ENCODE measurements at regions not wholly inside any gene's neighbourhood (a gene's known extent, or its start where the extent isn't known, plus 50 kb on each side); places are given as distances from the start of the nearest gene placed in this dataset.

- DNase-seq (ENCODE audit: insufficient read length, low spot score) (no peak), FAIRE-seq (no peak)
- TF ChIP-seq POU2F2 (IDR thresholded peaks at IDR 0.05; ENCODE audit: low read depth, low read length) (no peak), POLR2AphosphoS5 (IDR thresholded peaks at IDR 0.05; ENCODE audit: low read depth, low read length) (no peak), SPI1 (IDR thresholded peaks at IDR 0.05; ENCODE audit: low read depth, low read length) (no peak), PAX5 (IDR thresholded peaks at IDR 0.05; ENCODE audit: insufficient read depth, low read length, severe bottlenecking) (no peak), POLR2A (IDR thresholded peaks at IDR 0.05; ENCODE audit: low read depth, low read length) (no peak), TAF1 (IDR thresholded peaks at IDR 0.05; ENCODE audit: low read depth, low read length) (no peak)
These were observed 142.8 kb downstream of the SHANK2 start for GRCh38 chr11:71109586-71109985.

- TF ChIP-seq SPI1 (IDR thresholded peaks at IDR 0.05; ENCODE audit: low read depth, low read length) (no peak), POLR2A (IDR thresholded peaks at IDR 0.05; ENCODE audit: low read depth, low read length) (no peak), POLR2AphosphoS5 (IDR thresholded peaks at IDR 0.05; ENCODE audit: low read depth, low read length) (no peak), PAX5 (IDR thresholded peaks at IDR 0.05; ENCODE audit: insufficient read depth, low read length, severe bottlenecking) (no peak), TAF1 (IDR thresholded peaks at IDR 0.05; ENCODE audit: low read depth, low read length) (no peak), POU2F2 (IDR thresholded peaks at IDR 0.05; ENCODE audit: low read depth, low read length) (no peak)
- DNase-seq (ENCODE audit: insufficient read length, low spot score) (no peak), FAIRE-seq (no peak)
These were observed 143.2 kb downstream of the SHANK2 start for GRCh38 chr11:71109186-71109585.

- TF ChIP-seq SPI1 (IDR thresholded peaks at IDR 0.05; ENCODE audit: low read depth, low read length) (no peak), POLR2AphosphoS5 (IDR thresholded peaks at IDR 0.05; ENCODE audit: low read depth, low read length) (no peak), TAF1 (IDR thresholded peaks at IDR 0.05; ENCODE audit: low read depth, low read length) (no peak), POU2F2 (IDR thresholded peaks at IDR 0.05; ENCODE audit: low read depth, low read length) (no peak), POLR2A (IDR thresholded peaks at IDR 0.05; ENCODE audit: low read depth, low read length) (no peak), PAX5 (IDR thresholded peaks at IDR 0.05; ENCODE audit: insufficient read depth, low read length, severe bottlenecking) (no peak)
- no peak for FAIRE-seq
- no peak for DNase-seq (ENCODE audit: insufficient read length, low spot score)
These were observed 144.1 kb downstream of the SHANK2 start for GRCh38 chr11:71108013-71108865.

GRCh38 chr11:71106671-71107070 is 145.7 kb downstream of the SHANK2 start:
- FAIRE-seq (no peak), DNase-seq (ENCODE audit: insufficient read length, low spot score) (no peak)
- TF ChIP-seq POLR2A (IDR thresholded peaks at IDR 0.05; ENCODE audit: low read depth, low read length) (no peak), POLR2AphosphoS5 (IDR thresholded peaks at IDR 0.05; ENCODE audit: low read depth, low read length) (no peak), POU2F2 (IDR thresholded peaks at IDR 0.05; ENCODE audit: low read depth, low read length) (no peak), TAF1 (IDR thresholded peaks at IDR 0.05; ENCODE audit: low read depth, low read length) (no peak), PAX5 (IDR thresholded peaks at IDR 0.05; ENCODE audit: insufficient read depth, low read length, severe bottlenecking) (no peak), SPI1 (IDR thresholded peaks at IDR 0.05; ENCODE audit: low read depth, low read length) (no peak)

GRCh38 chr11:71103266-71103665 is 149.1 kb downstream of the SHANK2 start:
- DNase-seq (ENCODE audit: insufficient read length, low spot score) (no peak), FAIRE-seq (no peak)
- TF ChIP-seq TAF1 (IDR thresholded peaks at IDR 0.05; ENCODE audit: low read depth, low read length), result no peak
- no peak for TF ChIP-seq SPI1 (IDR thresholded peaks at IDR 0.05; ENCODE audit: low read depth, low read length)
- no peak for TF ChIP-seq PAX5 (IDR thresholded peaks at IDR 0.05; ENCODE audit: insufficient read depth, low read length, severe bottlenecking)
- no peak for TF ChIP-seq POLR2AphosphoS5 (IDR thresholded peaks at IDR 0.05; ENCODE audit: low read depth, low read length)
- no peak for TF ChIP-seq POU2F2 (IDR thresholded peaks at IDR 0.05; ENCODE audit: low read depth, low read length)
- TF ChIP-seq POLR2A (IDR thresholded peaks at IDR 0.05; ENCODE audit: low read depth, low read length), result no peak

GRCh38 chr11:71102251-71102995 is 150.0 kb downstream of the SHANK2 start:
- no peak for TF ChIP-seq SPI1 (IDR thresholded peaks at IDR 0.05; ENCODE audit: low read depth, low read length)
- TF ChIP-seq POLR2AphosphoS5 (IDR thresholded peaks at IDR 0.05; ENCODE audit: low read depth, low read length), result no peak
- no peak for TF ChIP-seq POLR2A (IDR thresholded peaks at IDR 0.05; ENCODE audit: low read depth, low read length)
- TF ChIP-seq POU2F2 (IDR thresholded peaks at IDR 0.05; ENCODE audit: low read depth, low read length), result no peak
- TF ChIP-seq TAF1 (IDR thresholded peaks at IDR 0.05; ENCODE audit: low read depth, low read length), result no peak
- TF ChIP-seq PAX5 (IDR thresholded peaks at IDR 0.05; ENCODE audit: insufficient read depth, low read length, severe bottlenecking), result no peak
- FAIRE-seq, result no peak
- no peak for DNase-seq (ENCODE audit: insufficient read length, low spot score)

GRCh38 chr11:71101606-71102005 is 150.8 kb downstream of the SHANK2 start:
- TF ChIP-seq POLR2AphosphoS5 (IDR thresholded peaks at IDR 0.05; ENCODE audit: low read depth, low read length), result no peak
- no peak for TF ChIP-seq PAX5 (IDR thresholded peaks at IDR 0.05; ENCODE audit: insufficient read depth, low read length, severe bottlenecking)
- TF ChIP-seq TAF1 (IDR thresholded peaks at IDR 0.05; ENCODE audit: low read depth, low read length), result no peak
- no peak for TF ChIP-seq POLR2A (IDR thresholded peaks at IDR 0.05; ENCODE audit: low read depth, low read length)
- no peak for TF ChIP-seq SPI1 (IDR thresholded peaks at IDR 0.05; ENCODE audit: low read depth, low read length)
- TF ChIP-seq POU2F2 (IDR thresholded peaks at IDR 0.05; ENCODE audit: low read depth, low read length), result no peak
- FAIRE-seq, result no peak
- no peak for DNase-seq (ENCODE audit: insufficient read length, low spot score)

GRCh38 chr11:71101046-71101445 is 151.3 kb downstream of the SHANK2 start:
- DNase-seq (ENCODE audit: insufficient read length, low spot score) (no peak), FAIRE-seq (no peak)
- no peak for TF ChIP-seq POLR2AphosphoS5 (IDR thresholded peaks at IDR 0.05; ENCODE audit: low read depth, low read length)
- TF ChIP-seq SPI1 (IDR thresholded peaks at IDR 0.05; ENCODE audit: low read depth, low read length), result no peak

- TF ChIP-seq POLR2AphosphoS5 (IDR thresholded peaks at IDR 0.05; ENCODE audit: low read depth, low read length) (no peak), POLR2A (IDR thresholded peaks at IDR 0.05; ENCODE audit: low read depth, low read length) (no peak), PAX5 (IDR thresholded peaks at IDR 0.05; ENCODE audit: insufficient read depth, low read length, severe bottlenecking) (no peak), POU2F2 (IDR thresholded peaks at IDR 0.05; ENCODE audit: low read depth, low read length) (no peak)
- DNase-seq (ENCODE audit: insufficient read length, low spot score) (no peak), FAIRE-seq (no peak)
These were observed 153.6 kb downstream of the SHANK2 start for GRCh38 chr11:71098776-71099175.

Data from GM12891 (cell line).